Stomach smooth muscle (tissue), 2 donors: ENCODE measurements at regions not wholly inside any gene's neighbourhood (a gene's known extent, or its start where the extent isn't known, plus 50 kb on each side); places are given as distances from the start of the nearest gene placed in this dataset.

Experiments used
- H3K27ac ChIP-seq: one replicate; pipeline ENCODE4 v1.7.0; 2013; ENCODE audit warnings: mild to moderate bottlenecking, low read length, inconsistent platforms
- H3K27me3 ChIP-seq, 2 donors: one replicate each; pipeline ENCODE4 v1.7.0; 2013; ENCODE audit warnings: low read length in 2 of 2; ENCODE audit not compliant: insufficient read depth in 2 of 2, control insufficient read depth in 1 of 2
- H3K36me3 ChIP-seq, 2 donors: one replicate each; pipeline ENCODE4 v1.7.0; 2013; ENCODE audit warnings: low read length in 2 of 2; ENCODE audit not compliant: control insufficient read depth in 2 of 2, insufficient read depth in 2 of 2
- H3K4me1 ChIP-seq: one replicate; pipeline ENCODE4 v1.7.0; 2013; ENCODE audit warnings: low read length; ENCODE audit not compliant: control insufficient read depth, insufficient read depth
- H3K4me3 ChIP-seq, 2 donors: one replicate each; pipeline ENCODE4 v1.7.0; 2013; ENCODE audit warnings: low read length in 2 of 2
- H3K9ac ChIP-seq, 2 donors: one replicate each; pipeline ENCODE4 v1.7.0; 2013; ENCODE audit warnings: low read length in 2 of 2, mild to moderate bottlenecking in 1 of 2
- H3K9me3 ChIP-seq, 2 donors: one replicate each; pipeline ENCODE4 v1.7.0; 2013; ENCODE audit warnings: low read length in 2 of 2; ENCODE audit not compliant: control insufficient read depth in 2 of 2
- donor health status: healthy.
- donor health status: Pancreatic carcinoma.

GRCh38 chr11:106449763-106450162, 372.3 kb downstream of the AASDHPPT start:
- Histone ChIP-seq H3K27me3 (no peaks in the 10 kb centered on the region), H3K9ac (no peak overlapping the region), H3K9me3 (no peaks in the 10 kb centered on the region), H3K27ac (no peak overlapping the region), H3K4me3 (no peak overlapping the region), H3K4me1 (peaks cover 4% of the 10 kb centered on the region), H3K36me3 (no peaks in the 10 kb centered on the region)

DNA sequence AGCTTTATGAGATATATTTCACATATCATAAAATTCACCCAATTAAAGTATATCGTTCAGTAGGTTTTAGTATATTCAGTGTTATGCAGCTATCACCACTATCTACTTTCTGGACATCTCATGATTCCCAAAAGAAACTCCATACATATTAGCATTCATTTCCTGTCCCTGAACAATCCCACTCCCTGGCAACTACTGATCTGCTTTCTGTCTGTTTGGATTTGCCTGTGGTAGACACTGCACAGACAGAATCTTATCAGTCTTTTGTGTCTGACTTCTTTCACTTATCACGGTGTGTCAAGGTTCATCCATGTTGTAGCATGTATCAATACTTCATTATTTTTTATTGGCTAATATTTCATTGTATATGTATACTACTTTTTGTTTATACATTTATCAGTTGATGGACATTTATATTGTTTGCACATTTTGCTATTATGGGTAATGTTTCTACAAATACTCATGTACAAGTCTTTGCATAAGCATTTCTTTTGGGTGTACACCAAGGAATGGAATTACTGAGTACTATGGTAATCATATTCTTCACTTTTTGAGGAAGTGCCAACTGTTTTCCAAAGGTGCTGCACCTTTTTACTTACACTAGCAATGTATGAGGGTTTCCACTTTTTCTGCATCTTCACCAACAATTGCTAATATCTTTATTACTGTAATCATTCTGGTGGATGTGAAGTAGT, 373.9 kb downstream of the AASDHPPT start:
- H3K9me3 ChIP-seq, result no peaks in the 10 kb centered on the region
- H3K9ac ChIP-seq, result no peak overlapping the region
- no peak overlapping the region for H3K4me3 ChIP-seq
- H3K4me1 ChIP-seq, result peaks cover 4% of the 10 kb centered on the region
- no peaks in the 10 kb centered on the region for H3K36me3 ChIP-seq
- no peaks in the 10 kb centered on the region for H3K27me3 ChIP-seq
- H3K27ac ChIP-seq, result no peak overlapping the region

DNA sequence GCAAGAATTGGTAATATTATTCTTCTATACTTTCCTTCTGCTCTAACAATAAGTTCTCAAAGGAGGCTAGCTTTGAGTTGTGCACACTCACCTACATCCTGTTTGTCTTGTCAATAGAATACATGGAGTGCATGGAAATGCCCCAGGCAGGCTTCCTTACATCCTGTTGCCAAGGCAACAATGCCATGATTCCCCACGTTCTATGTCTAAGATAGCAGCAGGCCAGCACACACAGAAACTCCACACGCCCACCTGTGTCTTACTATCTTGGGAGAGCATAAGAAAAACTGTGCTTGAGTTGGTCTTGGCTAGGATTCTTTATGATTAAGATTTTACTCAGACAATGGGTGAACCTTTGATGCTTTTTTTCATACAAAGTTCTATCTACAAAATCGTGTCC, 379.2 kb downstream of the AASDHPPT start:
- no peaks in the 10 kb centered on the region for H3K36me3 ChIP-seq
- no peaks in the 10 kb centered on the region for H3K9me3 ChIP-seq
- no peaks in the 10 kb centered on the region for H3K27me3 ChIP-seq
- H3K4me1 ChIP-seq, result no peaks in the 10 kb centered on the region
- H3K9ac ChIP-seq, result no peak overlapping the region
- H3K4me3 ChIP-seq, result no peak overlapping the region
- no peak overlapping the region for H3K27ac ChIP-seq

DNA sequence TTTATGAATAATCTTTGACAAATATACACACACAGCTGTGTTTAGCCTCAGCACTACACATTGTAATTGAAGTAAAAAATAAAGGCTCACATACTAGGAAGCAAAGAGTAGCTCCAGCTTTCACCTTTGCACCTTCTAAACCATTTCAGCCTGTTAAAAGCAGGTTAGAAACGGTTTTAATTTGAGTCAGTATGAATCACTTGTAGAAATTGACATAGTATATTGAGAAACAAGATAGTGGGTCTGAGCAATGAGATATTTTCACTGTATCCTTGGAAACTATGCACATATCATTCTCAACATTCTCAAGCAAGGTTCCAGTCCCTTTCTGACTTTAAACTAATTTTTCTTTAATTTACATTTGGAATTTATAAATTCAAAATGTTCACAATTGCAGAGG, 380.3 kb downstream of the AASDHPPT start:
- no peaks in the 10 kb centered on the region for H3K9me3 ChIP-seq
- no peaks in the 10 kb centered on the region for H3K36me3 ChIP-seq
- H3K4me1 ChIP-seq, result no peaks in the 10 kb centered on the region
- H3K27ac ChIP-seq, result no peak overlapping the region
- no peak overlapping the region for H3K9ac ChIP-seq
- H3K27me3 ChIP-seq, result no peaks in the 10 kb centered on the region
- no peak overlapping the region for H3K4me3 ChIP-seq

DNA sequence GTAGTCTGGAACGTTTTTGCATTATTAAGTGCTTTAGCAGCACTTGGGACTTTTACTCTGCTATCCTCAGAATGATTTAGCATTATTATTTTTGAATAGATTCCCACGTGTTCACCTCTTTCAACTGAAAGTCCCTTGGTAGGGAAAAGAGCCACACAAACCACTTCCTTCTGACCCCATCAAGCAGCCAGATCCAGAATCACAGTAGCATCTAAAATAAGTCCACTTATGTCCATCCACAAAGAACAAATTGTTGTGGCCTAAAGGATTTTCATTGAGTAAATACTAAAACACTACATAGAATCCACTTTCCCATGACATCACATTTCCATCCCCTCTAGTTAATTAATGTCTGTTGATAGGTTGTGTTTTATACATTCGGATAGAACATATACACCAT, 381.7 kb downstream of the AASDHPPT start:
- no peaks in the 10 kb centered on the region for H3K27me3 ChIP-seq
- H3K27ac ChIP-seq, result no peak overlapping the region
- H3K36me3 ChIP-seq, result no peaks in the 10 kb centered on the region
- no peaks in the 10 kb centered on the region for H3K9me3 ChIP-seq
- no peak overlapping the region for H3K4me3 ChIP-seq
- H3K9ac ChIP-seq, result no peak overlapping the region
- H3K4me1 ChIP-seq, result no peaks in the 10 kb centered on the region

DNA sequence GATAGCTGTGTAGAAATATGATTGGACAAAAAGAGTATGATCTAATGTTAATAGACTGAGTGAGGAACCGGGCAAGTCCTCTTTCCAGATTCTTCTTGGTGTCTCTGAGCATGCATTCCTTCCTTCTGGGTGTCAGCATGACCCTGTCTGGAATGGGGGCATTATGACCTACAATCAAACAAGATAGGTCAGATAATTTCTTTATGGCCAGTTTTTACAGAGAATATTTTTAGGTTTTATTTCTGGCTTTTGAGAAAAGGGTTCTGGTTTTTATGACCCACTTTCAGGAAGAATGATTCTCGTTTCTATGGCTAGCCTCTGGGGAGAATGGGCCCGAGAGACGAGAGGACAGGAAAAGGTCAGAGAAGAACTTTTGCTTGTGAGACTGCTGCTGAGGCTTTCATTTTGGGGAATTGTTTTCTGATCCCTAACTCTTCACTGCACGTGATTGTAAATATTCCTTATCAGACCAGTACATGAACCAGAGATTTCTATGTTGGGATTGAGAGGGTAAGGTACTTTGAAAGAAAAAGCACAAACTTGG, 383.8 kb downstream of the AASDHPPT start:
- Histone ChIP-seq H3K36me3 (no peaks in the 10 kb centered on the region), H3K9me3 (no peaks in the 10 kb centered on the region), H3K9ac (no peak overlapping the region), H3K4me3 (no peak overlapping the region), H3K4me1 (no peaks in the 10 kb centered on the region), H3K27me3 (no peaks in the 10 kb centered on the region), H3K27ac (no peak overlapping the region)

DNA sequence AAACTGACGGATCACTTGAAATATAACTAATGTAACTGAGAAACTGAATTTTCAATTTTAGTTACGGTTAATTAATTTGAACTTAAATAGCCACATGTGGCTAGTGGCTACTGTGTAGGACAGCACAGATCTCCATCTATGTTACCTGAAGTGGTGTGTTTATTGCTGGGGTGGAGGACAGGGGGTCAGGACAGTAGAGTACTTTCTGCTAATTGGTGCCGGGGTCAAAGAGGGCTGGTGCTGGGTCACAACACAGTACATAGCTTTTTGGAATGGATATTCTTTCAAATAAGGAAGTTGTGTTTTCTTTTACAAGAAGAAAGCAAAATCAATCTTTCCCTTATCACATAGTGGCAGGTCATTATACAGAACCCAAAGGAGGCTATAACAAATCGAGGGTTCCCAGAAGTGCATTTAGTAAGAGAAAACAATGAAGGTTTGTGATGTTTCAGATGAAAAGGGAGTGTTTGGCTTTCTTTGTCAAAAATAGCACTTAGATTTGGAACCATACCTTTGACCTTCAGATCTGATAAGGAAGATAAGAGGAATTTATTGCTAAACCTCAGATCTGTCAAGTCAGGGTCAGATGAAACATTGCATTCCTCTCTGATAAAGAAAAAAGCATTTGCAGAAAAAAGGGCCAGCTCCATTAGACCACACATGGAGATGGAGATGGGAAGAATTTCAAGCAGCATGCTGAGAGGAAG, 384.5 kb downstream of the AASDHPPT start:
- Histone ChIP-seq H3K4me1 (no peaks in the 10 kb centered on the region), H3K4me3 (no peak overlapping the region), H3K27me3 (no peaks in the 10 kb centered on the region), H3K9ac (no peak overlapping the region), H3K36me3 (no peaks in the 10 kb centered on the region), H3K9me3 (no peaks in the 10 kb centered on the region), H3K27ac (no peak overlapping the region)

GRCh38 chr11:106463154-106463553, 385.7 kb downstream of the AASDHPPT start:
- Histone ChIP-seq H3K27ac (no peak overlapping the region), H3K9me3 (no peaks in the 10 kb centered on the region), H3K4me1 (peaks cover 4% of the 10 kb centered on the region)

DNA sequence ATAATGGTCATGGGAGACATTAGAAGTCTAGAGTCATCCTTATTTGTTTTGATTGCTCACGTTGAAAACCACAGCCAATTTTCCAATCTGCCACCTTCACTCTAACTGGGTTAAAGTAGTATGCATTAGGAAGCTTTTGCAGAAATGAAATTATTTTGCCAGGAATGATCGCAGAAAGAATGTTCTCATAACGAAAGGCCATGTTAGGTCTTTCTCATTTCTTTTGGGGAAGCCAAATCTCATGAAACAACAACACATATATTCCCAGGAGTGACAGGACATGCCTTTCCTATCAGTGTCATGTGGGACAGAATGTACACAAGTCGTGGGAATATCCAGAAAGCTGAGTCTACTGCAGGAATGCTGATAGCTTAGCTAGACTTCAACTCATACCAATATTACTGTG, 386.3 kb downstream of the AASDHPPT start:
- H3K27me3 ChIP-seq, result no peaks in the 10 kb centered on the region
- peaks cover 4% of the 10 kb centered on the region for H3K4me1 ChIP-seq
- no peaks in the 10 kb centered on the region for H3K36me3 ChIP-seq
- H3K9ac ChIP-seq, result no peak overlapping the region
- H3K9me3 ChIP-seq, result no peaks in the 10 kb centered on the region
- H3K4me3 ChIP-seq, result no peak overlapping the region
- no peak overlapping the region for H3K27ac ChIP-seq

More at GRCh38 chr11:106463154-106463553, 385.7 kb downstream of the AASDHPPT start:
- no peak overlapping the region for H3K4me3 ChIP-seq
- H3K9ac ChIP-seq, result no peak overlapping the region
- no peaks in the 10 kb centered on the region for H3K36me3 ChIP-seq
- H3K27me3 ChIP-seq, result no peaks in the 10 kb centered on the region

- Histone ChIP-seq H3K36me3 (no peaks in the 10 kb centered on the region), H3K4me1 (peaks cover 4% of the 10 kb centered on the region), H3K27ac (no peak overlapping the region)
Measured at GRCh38 chr11:106464728-106465127, 387.3 kb downstream of the AASDHPPT start.

More at GRCh38 chr11:106464728-106465127, 387.3 kb downstream of the AASDHPPT start:
- H3K9ac ChIP-seq, result no peak overlapping the region
- no peaks in the 10 kb centered on the region for H3K9me3 ChIP-seq
- H3K4me3 ChIP-seq, result no peak overlapping the region
- H3K27me3 ChIP-seq, result no peaks in the 10 kb centered on the region
